GM23248 (cell line): ENCODE measurements at regions not wholly inside any gene's neighbourhood (a gene's known extent, or its start where the extent isn't known, plus 50 kb on each side); places are given as distances from the start of the nearest gene placed in this dataset.

Source experiments
- DNase-seq: peaks from one replicate; pipeline ENCODE4 v3.0.0-alpha.2; 2015
- H2AFZ ChIP-seq: fragments of 200-600 bp; sonication (generic); 2 replicates; pipeline ENCODE4 v1.6.1; 2016; ENCODE audit warnings: antibody characterized with exemption
- H3F3A ChIP-seq: fragments of 200-600 bp; sonication (generic); 2 replicates; pipeline ENCODE4 v1.6.1; 2016; ENCODE audit warnings: mild to moderate bottlenecking, antibody characterized with exemption, mixed run types; ENCODE audit not compliant: insufficient read depth
- H3K27ac ChIP-seq: fragments of 200-600 bp; sonication (generic); 2 replicates; pipeline ENCODE4 v1.5.1; 2016; ENCODE audit warnings: mild to moderate bottlenecking
- H3K27me3 ChIP-seq: fragments of 200-600 bp; sonication (generic); replicated peaks from 2 replicates; pipeline ENCODE4 v1.6.1; 2016; ENCODE audit warnings: mild to moderate bottlenecking; ENCODE audit not compliant: insufficient read depth
- H3K36me3 ChIP-seq: fragments of 200-600 bp; sonication (generic); 2 replicates; pipeline ENCODE4 v1.6.1; 2016; ENCODE audit warnings: low read depth, mild to moderate bottlenecking
- H3K4me1 ChIP-seq: fragments of 200-600 bp; sonication (generic); 2 replicates; pipeline ENCODE4 v1.6.1; 2016; ENCODE audit warnings: mild to moderate bottlenecking; ENCODE audit not compliant: insufficient read depth
- H3K4me2 ChIP-seq: fragments of 200-600 bp; sonication (generic); one replicate; pipeline ENCODE4 v1.6.1; 2016; ENCODE audit warnings: mild to moderate bottlenecking; ENCODE audit not compliant: unreplicated experiment
- H3K4me3 ChIP-seq: fragments of 200-600 bp; sonication (generic); 2 replicates; pipeline ENCODE4 v1.5.1; 2016; ENCODE audit warnings: mild to moderate bottlenecking
- H3K79me2 ChIP-seq: fragments of 200-600 bp; sonication (generic); 2 replicates; pipeline ENCODE4 v1.6.1; 2016; ENCODE audit warnings: mild to moderate bottlenecking; ENCODE audit not compliant: insufficient read depth
- H3K9ac ChIP-seq: fragments of 200-600 bp; sonication (generic); 2 replicates; pipeline ENCODE4 v1.6.1; 2016; ENCODE audit warnings: mild to moderate bottlenecking
- H3K9me2 ChIP-seq: fragments of 200-600 bp; sonication (generic); 2 replicates; pipeline ENCODE4 v1.6.1; 2016; ENCODE audit warnings: mixed run types, mild to moderate bottlenecking, moderate library complexity; ENCODE audit not compliant: insufficient read depth
- H3K9me3 ChIP-seq: fragments of 200-600 bp; sonication (generic); one replicate; pipeline ENCODE4 v1.6.1; 2017; ENCODE audit warnings: low read depth
- H4K20me1 ChIP-seq: fragments of 200-600 bp; sonication (generic); 2 replicates; pipeline ENCODE4 v1.6.0; 2016; ENCODE audit not compliant: insufficient read depth
- EZH2 ChIP-seq: fragments of 200-600 bp; sonication (generic); IDR thresholded peaks from 2 replicates; pipeline ENCODE4 v1.6.1; 2018; ENCODE audit warnings: antibody characterized with exemption, mild to moderate bottlenecking; ENCODE audit not compliant: insufficient read depth, poor library complexity, severe bottlenecking
- EZH2phosphoT487 ChIP-seq: fragments of 200-600 bp; sonication (generic); IDR thresholded peaks from 2 replicates; pipeline ENCODE4 v1.6.1; 2018; ENCODE audit warnings: antibody characterized with exemption, moderate library complexity, mild to moderate bottlenecking, low read depth; ENCODE audit not compliant: insufficient read depth
- WGBS, 2 experiments: methylation state at CpG; one replicate each; pipeline ENCODE4 v1.1.6; 2015 to 2017; ENCODE audit warnings: low lambda C conversion rate in 2 of 2, low coverage in 1 of 2; ENCODE audit errors: missing lambda C conversion rate in 2 of 2; 5-methylcytosine and 5-hydroxymethylcytosine counted together
- in situ Hi-C: fragments of 300-500 bp; cut with MboI; formaldehyde crosslinking; loops from 2 replicates; pipeline ENCODE4 v1.15.0; 2020

GRCh38 chr2:12399240-12399639, 317.5 kb upstream of the TRIB2 start:
- no peaks in the 10 kb centered on the region for H3K79me2 ChIP-seq
- H4K20me1 ChIP-seq, result no peaks in the 10 kb centered on the region
- no peak for DNase-seq
- no peak for TF ChIP-seq EZH2phosphoT487
- WGBS, 2 experiments, result 85 to 88% methylated on average over 3 of the region's 3 CpGs
- H3K9me3 ChIP-seq, result no peaks in the 10 kb centered on the region
- H3K9ac ChIP-seq, result no peak overlapping the region
- H3K4me3 ChIP-seq, result no peak overlapping the region
- H3K36me3 ChIP-seq, result no peaks in the 10 kb centered on the region
- H3K4me2 ChIP-seq, result no peak overlapping the region
- no peaks in the 10 kb centered on the region for H3K9me2 ChIP-seq
- in situ Hi-C loops, result no loop called here
- H2AFZ ChIP-seq, result no peak overlapping the region
- no peaks in the 10 kb centered on the region for H3K4me1 ChIP-seq
- H3F3A ChIP-seq, result no peaks in the 10 kb centered on the region
- H3K27me3 ChIP-seq, result no peaks in the 10 kb centered on the region
- no peak overlapping the region for H3K27ac ChIP-seq

GRCh38 chr2:12400543-12400942, 316.2 kb upstream of the TRIB2 start:
- Histone ChIP-seq H2AFZ (no peak overlapping the region), H3K27ac (no peak overlapping the region)

GRCh38 chr2:12402440-12403139, 314.1 kb upstream of the TRIB2 start:
- H3K79me2 ChIP-seq, result no peaks in the 10 kb centered on the region
- no peak overlapping the region for H3K4me2 ChIP-seq
- no peak overlapping the region for H3K9ac ChIP-seq
- no peak for TF ChIP-seq EZH2phosphoT487
- TF ChIP-seq EZH2, result no peak
- no peaks in the 10 kb centered on the region for H4K20me1 ChIP-seq
- no peak overlapping the region for H3K27ac ChIP-seq
- H2AFZ ChIP-seq, result no peak overlapping the region
- H3K9me3 ChIP-seq, result no peaks in the 10 kb centered on the region
- H3K9me2 ChIP-seq, result no peaks in the 10 kb centered on the region
- H3K27me3 ChIP-seq, result no peaks in the 10 kb centered on the region
- H3K4me1 ChIP-seq, result no peaks in the 10 kb centered on the region
- H3K36me3 ChIP-seq, result no peaks in the 10 kb centered on the region
- DNase-seq, result no peak
- 81 to 83% methylated on average over 5 of the region's 5 CpGs for WGBS, 2 experiments
- in situ Hi-C loops, result no loop called here
- no peaks in the 10 kb centered on the region for H3F3A ChIP-seq
- no peak overlapping the region for H3K4me3 ChIP-seq

More at GRCh38 chr2:12400543-12400942, 316.2 kb upstream of the TRIB2 start:
- H3K36me3 ChIP-seq, result no peaks in the 10 kb centered on the region
- DNase-seq, result no peak
- TF ChIP-seq EZH2phosphoT487 (no peak), EZH2 (no peak)
- 84% methylated on average over 3 of the region's 3 CpGs for WGBS, 2 experiments
- no peaks in the 10 kb centered on the region for H3K4me1 ChIP-seq
- H3K9me3 ChIP-seq, result no peaks in the 10 kb centered on the region
- no peaks in the 10 kb centered on the region for H3K27me3 ChIP-seq
- no peaks in the 10 kb centered on the region for H4K20me1 ChIP-seq
- H3K79me2 ChIP-seq, result no peaks in the 10 kb centered on the region
- H3K4me2 ChIP-seq, result no peak overlapping the region
- H3K9me2 ChIP-seq, result no peaks in the 10 kb centered on the region
- H3K9ac ChIP-seq, result no peak overlapping the region
- H3K4me3 ChIP-seq, result no peak overlapping the region
- H3F3A ChIP-seq, result no peaks in the 10 kb centered on the region
- in situ Hi-C loops, result no loop called here

- Histone ChIP-seq H3K4me3 (no peak overlapping the region), H3K9ac (no peak overlapping the region), H3K9me2 (no peaks in the 10 kb centered on the region), H3K36me3 (no peaks in the 10 kb centered on the region), H3F3A (no peaks in the 10 kb centered on the region), H3K4me2 (no peak overlapping the region), H3K9me3 (no peaks in the 10 kb centered on the region), H3K4me1 (no peaks in the 10 kb centered on the region), H3K79me2 (no peaks in the 10 kb centered on the region), H2AFZ (no peak overlapping the region), H3K27me3 (no peaks in the 10 kb centered on the region), H4K20me1 (no peaks in the 10 kb centered on the region), H3K27ac (no peak overlapping the region)
- no peak for TF ChIP-seq EZH2phosphoT487
- TF ChIP-seq EZH2, result no peak
- in situ Hi-C loops, result no loop called here
- DNase-seq, result no peak
Observed at GRCh38 chr2:12404497-12404896, 312.2 kb upstream of the TRIB2 start.

- no peaks in the 10 kb centered on the region for H3K27me3 ChIP-seq
- H3K4me3 ChIP-seq, result no peak overlapping the region
- 73 to 74% methylated on average over 5 of the region's 5 CpGs for WGBS, 2 experiments
- H2AFZ ChIP-seq, result no peak overlapping the region
- H3K4me1 ChIP-seq, result no peaks in the 10 kb centered on the region
- no peaks in the 10 kb centered on the region for H3K36me3 ChIP-seq
- no peak overlapping the region for H3K9ac ChIP-seq
- H3K27ac ChIP-seq, result no peak overlapping the region
- H3K4me2 ChIP-seq, result no peak overlapping the region
- no peaks in the 10 kb centered on the region for H3K9me3 ChIP-seq
- no peaks in the 10 kb centered on the region for H3K9me2 ChIP-seq
- TF ChIP-seq EZH2 (no peak), EZH2phosphoT487 (no peak)
- no peak for DNase-seq
- in situ Hi-C loops, result no loop called here
- H3F3A ChIP-seq, result no peaks in the 10 kb centered on the region
- H4K20me1 ChIP-seq, result no peaks in the 10 kb centered on the region
- no peaks in the 10 kb centered on the region for H3K79me2 ChIP-seq
Observed at GRCh38 chr2:12407160-12407559, 309.6 kb upstream of the TRIB2 start.
